ENCODE measurements at regions not wholly inside any gene's neighbourhood (a gene's known extent, or its start where the extent isn't known, plus 50 kb on each side); places are given as distances from the start of the nearest gene placed in this dataset.
"Not testable (repeated sequence)": the region's sequence is repeated elsewhere in the genome, so short reads cannot be mapped to it uniquely, and the experiment has no call there.

- no peak for DNase-seq
Measured at GRCh38 chr3:148532326-148532725, 165.4 kb upstream of the AGTR1 start.

- DNase-seq: no peak
Measured at GRCh38 chr3:148532774-148533173, 164.9 kb upstream of the AGTR1 start.

GRCh38 chr3:148534089-148534988, 163.4 kb upstream of the AGTR1 start:
- no peak for DNase-seq

GRCh38 chr3:148535001-148535400, 162.7 kb upstream of the AGTR1 start:
- DNase-seq: no peak

- DNase-seq: no peak
Measured at GRCh38 chr3:148540266-148540665, 157.4 kb upstream of the AGTR1 start.

GRCh38 chr3:148540851-148541250, 156.9 kb upstream of the AGTR1 start:
- no peak for DNase-seq

- no peak for DNase-seq
Measured at GRCh38 chr3:148546959-148547358, 150.7 kb upstream of the AGTR1 start.

GRCh38 chr3:148551767-148552260, 145.9 kb upstream of the AGTR1 start:
- no peak for DNase-seq

GRCh38 chr3:148554367-148554766, 143.3 kb upstream of the AGTR1 start:
- DNase-seq: no peak

- no peak for DNase-seq
Measured at GRCh38 chr3:148556664-148557063, 141.0 kb upstream of the AGTR1 start.

- DNase-seq: not testable (repeated sequence)
Measured at GRCh38 chr3:148577579-148577978, 120.1 kb upstream of the AGTR1 start.

- DNase-seq: no peak
Measured at GRCh38 chr3:148582126-148582525, 115.6 kb upstream of the AGTR1 start.

GRCh38 chr3:148583793-148584192, 113.9 kb upstream of the AGTR1 start:
- no peak for DNase-seq

GRCh38 chr3:148584438-148584837, 113.3 kb upstream of the AGTR1 start:
- no peak for DNase-seq

GRCh38 chr3:148585671-148586379, 111.9 kb upstream of the AGTR1 start:
- no peak for DNase-seq

- DNase-seq: no peak
Measured at GRCh38 chr3:148588291-148588690, 109.4 kb upstream of the AGTR1 start.

- DNase-seq: no peak
Measured at GRCh38 chr3:148591525-148591924, 106.2 kb upstream of the AGTR1 start.

- no peak for DNase-seq
Measured at GRCh38 chr3:148598619-148599018, 99.1 kb upstream of the AGTR1 start.

- DNase-seq: no peak
Measured at GRCh38 chr3:148599481-148599880, 98.2 kb upstream of the AGTR1 start.

- DNase-seq: no peak
Measured at GRCh38 chr3:148600440-148600839, 97.3 kb upstream of the AGTR1 start.

- DNase-seq: no peak
Measured at GRCh38 chr3:148600902-148601765, 96.6 kb upstream of the AGTR1 start.

- no peak for DNase-seq
Measured at GRCh38 chr3:148601766-148602685, 95.7 kb upstream of the AGTR1 start.

Measured in islet precursor cell (in vitro differentiated cells).